ENCODE measurements at regions not wholly inside any gene's neighbourhood (a gene's known extent, or its start where the extent isn't known, plus 50 kb on each side); places are given as distances from the start of the nearest gene placed in this dataset.

DNA sequence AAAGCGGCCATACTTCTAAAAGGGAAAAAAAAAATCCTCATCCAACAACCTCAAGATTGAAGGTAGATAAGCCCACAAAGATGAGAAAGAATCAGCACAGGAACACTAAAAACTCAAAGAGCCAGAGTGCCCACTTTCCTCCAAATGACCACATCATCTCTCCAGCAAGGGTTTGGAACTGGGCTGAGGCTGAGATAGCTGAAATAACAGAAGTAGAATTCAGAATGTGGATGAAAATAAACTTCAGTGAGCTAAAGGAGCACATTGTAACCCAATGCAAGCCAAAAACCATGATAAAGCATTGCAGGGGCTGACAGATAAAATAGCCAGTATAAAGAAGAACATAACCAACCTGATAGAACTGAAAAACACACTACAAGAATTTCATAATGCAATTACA, 158.7 kb upstream of the UBE2E2 start:
- no peak for DNase-seq (ENCODE audit: low read depth)

DNA sequence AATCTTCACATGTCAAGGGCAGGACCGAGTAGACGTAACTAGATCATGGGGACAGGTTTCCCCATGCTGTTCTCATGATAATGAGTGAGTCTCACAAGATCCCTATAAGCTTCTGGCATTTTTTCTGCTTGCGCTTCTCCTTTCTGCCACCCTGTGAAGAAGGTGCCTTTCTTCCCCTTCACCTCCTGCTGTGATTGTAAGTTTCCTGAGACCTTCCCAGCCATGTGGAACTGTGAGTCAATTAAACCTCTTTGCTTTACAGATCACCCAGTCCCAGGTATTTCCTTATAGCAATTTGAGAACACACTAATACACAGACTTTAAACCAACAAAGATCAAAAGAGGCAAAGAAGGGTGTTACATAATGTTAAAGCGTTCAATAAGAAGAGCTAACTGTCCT, 156.6 kb upstream of the UBE2E2 start:
- no peak for DNase-seq (ENCODE audit: low read depth)

DNA sequence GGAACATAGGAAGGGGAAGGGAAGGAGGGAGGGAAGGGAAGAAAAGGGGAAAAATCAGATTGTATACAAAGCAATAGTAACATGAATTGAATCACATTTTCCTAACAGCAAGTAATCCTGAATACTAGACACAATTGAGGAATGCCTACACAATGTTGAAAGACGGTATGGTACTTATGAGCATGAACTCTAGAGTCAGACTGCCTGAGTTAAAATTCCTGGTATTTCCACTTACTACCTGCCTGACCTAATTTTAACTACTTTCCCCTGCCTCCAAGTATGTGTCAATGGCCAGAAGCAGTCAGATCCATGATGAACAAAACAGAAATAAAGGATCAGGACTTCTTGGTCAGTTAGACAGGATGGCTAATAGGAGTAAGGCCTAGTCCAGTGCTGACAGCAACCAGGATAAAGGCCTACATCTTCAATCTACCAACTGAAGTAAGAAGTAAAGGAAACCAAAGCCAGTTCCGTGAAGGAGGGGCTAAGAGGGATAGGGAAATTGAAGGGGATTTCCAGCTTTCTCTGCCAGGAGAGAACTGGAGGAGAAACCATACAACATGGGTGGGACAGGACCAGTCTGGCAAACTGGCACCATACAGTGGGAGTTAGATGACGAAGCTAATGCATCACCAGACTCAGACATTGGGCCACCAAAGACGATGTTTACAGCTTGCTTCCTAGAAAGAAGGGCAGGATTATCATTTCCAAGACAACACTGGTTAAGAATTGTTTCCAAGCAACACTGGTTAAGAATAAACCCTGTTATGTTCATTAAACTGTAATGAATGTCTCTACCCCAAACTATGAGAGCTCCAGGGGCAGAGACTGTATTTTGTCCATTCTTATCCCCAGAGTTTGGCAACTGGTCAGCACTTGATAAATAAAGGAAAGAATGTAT, 151.6 kb upstream of the UBE2E2 start:
- DNase-seq (ENCODE audit: low read depth): no peak

DNA sequence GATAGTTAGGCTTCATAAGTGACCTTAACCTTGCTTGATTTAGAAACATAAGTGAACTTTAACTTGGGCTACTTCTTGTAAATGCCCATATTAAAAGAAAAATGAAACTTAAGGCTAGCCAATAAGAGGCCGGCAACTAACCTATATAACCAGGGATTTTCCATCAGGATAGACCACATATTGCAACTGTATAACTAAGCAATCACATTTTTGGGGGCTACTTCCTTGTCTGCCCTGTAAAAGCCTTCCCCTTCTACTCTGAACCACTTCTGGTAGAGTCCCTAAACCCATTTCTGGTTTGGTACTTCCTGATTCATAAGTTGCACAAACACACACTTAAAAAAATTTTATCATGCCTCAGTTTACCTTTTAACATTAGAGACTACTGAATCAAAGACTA, 150.9 kb upstream of the UBE2E2 start:
- DNase-seq (ENCODE audit: low read depth): no peak

DNA sequence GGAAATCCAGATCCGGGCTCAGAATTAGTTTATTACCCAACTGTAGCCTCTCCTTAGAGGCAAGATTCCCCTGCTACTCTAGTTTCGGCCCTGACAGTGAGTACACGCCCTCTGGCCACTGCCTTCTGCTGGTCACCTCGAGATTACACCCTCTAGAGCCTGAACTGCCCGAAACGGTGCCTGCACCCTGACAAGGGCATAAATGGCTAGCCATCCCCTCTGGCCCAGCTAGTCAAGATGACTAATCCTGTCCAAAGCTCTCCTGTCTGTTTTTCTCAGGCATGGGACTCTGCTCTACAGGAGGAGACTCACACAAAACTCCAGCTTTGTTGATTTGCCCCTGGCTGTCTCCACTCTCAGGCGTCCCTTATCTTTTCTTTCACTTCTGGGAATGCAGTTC, 150.5 kb upstream of the UBE2E2 start:
- DNase-seq (ENCODE audit: low read depth): no peak

DNA sequence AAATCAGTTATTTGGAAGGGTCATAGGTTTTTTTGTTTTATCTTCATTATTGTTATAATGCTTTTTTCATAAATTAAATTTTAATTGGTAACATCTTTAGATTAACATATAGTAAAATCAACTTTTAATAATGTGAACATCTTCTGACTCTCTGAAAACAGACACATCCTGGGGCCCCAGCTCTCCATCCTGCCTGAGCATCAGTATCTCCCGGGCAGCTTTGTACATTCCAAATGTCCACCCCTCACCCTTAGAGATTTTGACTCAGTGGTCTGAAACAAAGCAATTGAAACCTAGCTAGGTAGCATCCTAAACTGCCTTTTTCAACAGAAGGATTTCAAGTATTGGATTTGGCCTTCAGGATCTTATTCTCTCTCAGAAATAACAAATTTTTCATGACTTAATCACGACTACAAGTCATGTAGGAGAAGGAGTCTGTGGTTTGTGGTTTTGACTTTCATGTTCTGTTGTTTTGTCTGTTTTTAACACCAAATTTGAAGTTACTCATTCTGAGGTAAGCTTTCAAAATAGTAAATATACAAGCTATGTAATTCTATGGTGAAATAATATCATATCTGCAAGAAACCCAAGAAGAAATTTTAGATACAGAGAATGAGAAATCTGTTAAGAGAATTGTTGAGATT, 147.3 kb upstream of the UBE2E2 start:
- peak; percentile 81 for DNase-seq (ENCODE audit: low read depth)

DNA sequence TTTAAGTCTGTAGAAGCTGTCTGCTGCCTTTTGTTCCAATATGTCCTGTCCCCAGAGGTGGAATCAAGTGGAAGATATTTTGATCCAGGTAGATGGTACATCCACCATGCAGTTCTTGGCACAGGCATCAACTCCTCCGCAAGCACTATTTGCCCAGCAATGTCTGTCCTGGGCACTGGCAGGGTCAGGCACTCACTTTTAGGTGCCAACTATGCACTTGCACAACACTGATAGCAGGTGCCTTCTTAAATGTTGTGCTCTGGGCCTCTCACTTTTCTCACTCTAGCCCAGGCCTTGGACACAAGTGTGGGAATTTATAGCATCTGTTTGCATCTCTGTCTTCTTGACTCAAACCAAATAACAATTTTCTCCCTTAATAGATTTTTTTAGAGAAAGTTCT, 140.5 kb upstream of the UBE2E2 start:
- no peak for DNase-seq (ENCODE audit: low read depth)

DNA sequence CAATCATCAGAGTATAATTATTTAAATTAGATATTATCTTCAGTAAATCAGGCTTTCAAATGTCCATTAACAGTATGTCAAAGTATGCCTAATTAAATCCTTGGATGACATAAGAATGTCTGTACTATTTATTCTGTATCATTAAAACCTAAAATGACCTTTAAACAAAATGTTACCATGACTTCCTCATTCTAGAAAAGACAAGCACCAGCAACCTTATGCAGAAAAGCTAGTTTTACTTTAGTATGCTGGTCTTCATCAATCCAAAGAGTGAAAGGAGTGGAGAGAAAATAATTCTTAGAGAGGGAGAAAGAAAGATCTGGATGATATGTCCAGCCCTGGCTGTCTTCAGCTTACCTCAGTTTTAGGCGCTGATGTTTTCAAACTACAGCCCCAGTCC, 140.1 kb upstream of the UBE2E2 start:
- DNase-seq (ENCODE audit: low read depth): no peak

DNA sequence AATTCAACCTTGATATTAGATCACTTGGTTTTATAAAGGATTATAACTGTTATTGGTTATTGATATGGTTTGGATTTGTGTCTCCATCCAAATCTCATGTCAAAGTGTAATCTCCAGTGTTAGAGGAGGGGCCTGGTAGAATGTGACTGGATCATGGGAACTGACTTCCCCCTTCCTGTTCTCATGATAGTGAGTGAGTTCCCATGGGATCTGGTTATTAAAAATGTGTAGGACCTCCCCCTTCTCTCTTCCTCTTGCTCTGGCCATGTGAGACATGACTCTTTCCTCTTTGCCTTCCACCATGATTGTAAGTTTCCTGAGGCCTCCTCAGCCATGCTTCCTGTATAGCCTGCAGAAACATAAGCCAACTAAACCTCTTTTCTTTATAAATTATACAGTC, 136.0 kb upstream of the UBE2E2 start:
- peak; percentile 11 for DNase-seq (ENCODE audit: low read depth)

DNA sequence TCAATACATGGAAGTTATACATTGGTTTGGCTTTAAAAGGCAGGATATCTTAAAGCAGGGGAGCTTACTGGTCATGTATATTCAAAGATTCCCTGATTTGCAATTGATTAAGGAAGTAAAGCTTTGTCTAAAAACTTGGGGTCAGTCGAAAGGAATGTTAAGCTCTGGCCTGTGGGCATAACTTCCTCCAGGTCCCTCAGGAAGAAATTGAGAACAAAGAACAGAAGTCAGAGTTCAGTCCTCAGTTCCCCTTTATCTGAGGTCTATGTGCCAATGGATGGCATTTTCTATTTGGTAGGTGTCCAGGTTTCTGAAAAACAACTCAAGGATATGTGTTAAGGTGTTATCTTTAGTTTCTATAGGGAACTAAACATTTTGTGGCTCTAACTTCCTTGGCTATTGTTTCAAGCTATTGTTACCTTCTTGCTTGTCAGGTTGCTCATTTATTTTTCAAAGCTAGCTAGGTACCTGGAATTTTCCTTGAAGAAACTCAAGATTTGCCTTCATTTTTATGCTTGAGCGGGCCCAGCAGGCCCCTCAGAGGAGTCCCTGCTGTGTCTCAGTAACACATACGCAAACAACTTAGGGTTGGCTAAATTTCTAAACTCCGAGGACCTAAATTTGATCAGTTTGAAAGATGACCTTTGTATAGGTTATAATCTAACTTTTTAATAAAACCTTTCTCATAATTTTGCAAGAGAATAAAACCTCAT, 135.0 kb upstream of the UBE2E2 start:
- no peak for DNase-seq (ENCODE audit: low read depth)

DNA sequence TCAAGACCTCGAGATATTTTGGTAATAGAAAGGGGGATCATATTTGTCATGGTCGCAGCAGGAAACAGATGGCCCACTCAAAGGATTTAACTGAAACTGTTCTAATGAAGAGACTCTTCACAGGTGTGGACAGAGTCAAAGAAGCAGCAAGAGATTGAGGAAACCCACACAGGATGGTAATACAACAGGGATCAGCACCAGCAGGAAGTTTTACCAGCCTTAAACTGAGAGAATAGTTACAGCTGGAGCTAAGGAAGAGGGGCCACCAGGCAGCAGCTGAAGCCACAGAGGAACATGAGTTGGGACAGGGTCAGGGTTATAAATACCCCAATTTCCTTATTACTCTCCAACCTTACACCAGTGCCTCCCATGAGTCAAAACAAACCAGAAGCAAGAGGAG, 131.8 kb upstream of the UBE2E2 start:
- no peak for DNase-seq (ENCODE audit: low read depth)

DNA sequence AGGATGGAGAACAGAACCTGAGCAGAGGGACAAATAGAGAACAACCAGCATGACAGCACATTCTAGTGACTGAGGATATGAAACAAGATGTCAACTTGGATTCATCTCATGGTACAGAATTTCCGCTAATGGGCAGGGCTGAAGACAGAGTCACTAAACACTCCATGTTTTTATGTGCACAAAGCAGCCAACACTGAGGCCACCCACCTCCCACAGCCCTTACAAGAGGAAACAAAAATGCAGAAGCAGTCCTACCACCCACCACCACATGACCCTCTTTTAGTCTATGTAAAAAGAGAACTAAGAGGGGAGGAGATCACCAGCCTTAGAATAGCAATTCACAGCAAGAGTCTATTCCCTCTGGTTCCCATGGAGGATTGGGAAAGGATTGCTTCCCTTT, 131.4 kb upstream of the UBE2E2 start:
- DNase-seq (ENCODE audit: low read depth): no peak

DNA sequence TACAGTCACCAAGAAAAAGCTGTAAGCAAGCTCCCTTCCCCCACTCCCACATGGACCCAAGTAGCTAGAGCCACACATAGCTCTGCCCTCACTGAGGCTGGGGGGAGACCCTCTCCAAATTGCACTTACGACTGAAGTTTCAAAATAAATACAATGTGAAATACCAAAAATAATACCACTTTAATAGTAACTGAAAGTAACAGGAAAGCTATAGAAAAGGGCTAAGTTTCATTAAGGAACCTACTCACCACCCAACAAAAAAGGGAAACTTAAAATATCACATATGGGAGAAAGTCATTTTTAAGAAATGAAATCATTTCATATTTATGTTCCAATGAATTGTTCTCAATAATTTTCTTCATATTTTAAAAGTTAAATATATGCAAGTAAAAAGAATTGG, 130.4 kb upstream of the UBE2E2 start:
- DNase-seq (ENCODE audit: low read depth): no peak

DNA sequence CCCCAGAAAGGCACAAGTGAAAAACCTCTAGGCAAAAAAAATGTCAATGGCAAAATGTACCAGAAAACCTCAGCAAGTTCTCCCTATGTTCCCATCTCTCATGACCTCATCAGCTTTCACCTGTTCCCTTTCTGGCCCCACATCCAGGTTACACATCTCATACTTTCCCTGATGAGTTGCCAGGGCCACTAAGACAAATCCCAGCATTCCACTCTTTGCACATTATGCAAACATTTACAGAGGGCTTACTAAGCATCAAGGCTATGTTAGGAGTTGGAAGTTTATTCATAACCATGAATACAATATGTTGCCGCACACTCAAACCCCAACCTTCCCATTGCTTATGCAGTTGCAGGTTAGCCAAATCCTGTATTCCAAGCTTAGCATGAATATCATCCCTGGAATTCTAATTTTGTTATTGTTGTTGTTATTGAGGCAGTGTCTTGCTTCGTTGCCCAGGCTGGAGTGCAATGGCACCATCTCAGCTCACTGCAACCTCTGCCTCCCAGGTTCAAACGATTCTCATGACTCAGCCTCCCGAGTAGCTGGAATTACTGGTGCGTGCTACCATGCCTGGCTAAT, 129.3 kb upstream of the UBE2E2 start:
- DNase-seq (ENCODE audit: low read depth): no peak

DNA sequence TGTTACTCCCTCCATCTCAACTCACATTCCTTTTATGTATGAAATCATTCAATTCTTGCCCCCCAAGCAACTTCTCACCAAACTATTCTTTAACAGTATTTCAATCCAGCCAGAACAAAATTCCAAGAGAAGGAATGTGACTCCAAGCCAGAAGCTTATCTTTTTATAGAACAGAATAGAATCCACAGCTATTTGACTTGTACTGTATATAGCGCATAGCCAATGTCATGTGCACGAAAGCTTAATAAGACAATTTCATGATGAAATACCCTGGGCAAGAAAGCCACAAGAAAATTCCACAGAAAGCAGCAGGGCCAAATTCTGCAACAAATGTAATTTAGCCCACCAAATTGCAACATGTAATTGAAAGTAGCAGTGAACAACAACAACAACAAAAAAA, 127.6 kb upstream of the UBE2E2 start:
- no peak for DNase-seq (ENCODE audit: low read depth)

DNA sequence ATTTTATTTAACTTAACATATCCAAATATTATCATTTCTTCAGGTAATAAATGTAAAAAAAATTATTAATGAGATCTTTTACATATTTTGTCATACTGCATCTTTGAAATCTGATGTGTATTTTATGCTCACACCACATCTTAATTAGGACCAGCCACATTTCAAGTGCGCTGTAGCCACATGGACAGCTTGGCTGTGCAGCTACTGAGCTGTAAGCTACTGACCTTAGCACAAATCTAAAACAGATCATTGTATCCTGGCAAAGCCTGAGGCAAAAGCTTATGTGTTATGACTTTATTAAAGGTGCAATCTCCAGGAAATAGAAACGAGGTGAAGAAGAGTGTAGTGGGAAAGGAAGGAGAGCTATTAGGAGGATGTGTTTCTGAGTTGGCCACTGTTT, 126.7 kb upstream of the UBE2E2 start:
- DNase-seq (ENCODE audit: low read depth): no peak

DNA sequence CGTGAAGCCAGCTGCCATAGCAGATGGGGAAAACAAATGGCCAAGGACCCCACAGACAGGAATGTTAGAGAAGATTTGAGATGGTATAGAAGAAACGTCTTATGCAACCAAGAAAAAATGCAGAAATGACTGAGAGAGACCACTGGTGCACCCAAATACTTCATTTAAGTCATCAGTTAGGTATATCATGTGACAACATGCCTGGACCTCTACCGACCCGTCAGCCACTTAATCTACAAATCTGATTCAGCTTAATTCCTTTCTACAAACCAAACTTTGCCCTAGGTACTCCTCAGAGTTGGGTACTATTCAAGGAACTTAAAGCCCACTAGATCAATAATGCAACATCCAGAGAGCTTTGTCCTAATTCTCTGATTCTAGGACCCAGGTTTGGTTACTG, 126.0 kb upstream of the UBE2E2 start:
- no peak for DNase-seq (ENCODE audit: low read depth)

DNA sequence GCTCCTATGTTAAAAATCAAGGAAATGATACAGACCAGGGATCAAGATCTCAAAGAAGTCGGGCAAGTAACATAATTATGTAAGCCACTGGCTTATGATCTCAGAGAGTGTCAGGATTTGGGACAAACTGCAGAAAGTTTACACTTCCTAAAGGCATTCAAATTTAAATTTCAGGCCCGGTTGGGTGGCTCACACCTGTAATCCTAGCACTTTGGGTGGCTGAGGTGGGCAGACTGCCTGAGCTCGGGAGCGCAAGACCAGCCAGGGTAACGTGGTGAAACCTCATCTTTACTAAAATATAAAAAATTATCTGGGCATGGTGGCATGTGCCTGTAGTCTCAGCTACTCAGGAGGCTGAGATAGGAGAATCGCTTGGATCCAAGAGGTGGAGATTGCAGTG, 124.4 kb upstream of the UBE2E2 start:
- DNase-seq (ENCODE audit: low read depth): no peak

DNA sequence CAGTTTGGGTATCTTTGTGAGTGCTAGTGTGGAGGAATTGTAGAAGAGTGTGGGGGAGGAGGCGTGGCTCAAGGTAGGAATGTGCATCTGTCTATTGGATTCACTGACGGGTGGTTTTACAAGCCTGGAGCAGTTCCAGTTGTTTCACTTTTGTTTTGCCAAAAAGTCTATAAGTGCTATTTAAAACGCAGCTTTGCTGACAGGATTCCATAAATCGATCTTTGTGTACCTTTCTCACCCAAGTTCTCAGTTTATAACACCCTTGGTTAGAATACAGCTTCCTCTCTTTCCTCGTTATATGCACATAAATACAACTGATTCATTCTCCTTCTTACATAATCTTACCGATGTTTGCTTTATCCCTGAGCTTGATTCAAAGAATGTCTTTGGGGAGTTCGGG, 123.2 kb upstream of the UBE2E2 start:
- DNase-seq (ENCODE audit: low read depth): peak; percentile 15

DNA sequence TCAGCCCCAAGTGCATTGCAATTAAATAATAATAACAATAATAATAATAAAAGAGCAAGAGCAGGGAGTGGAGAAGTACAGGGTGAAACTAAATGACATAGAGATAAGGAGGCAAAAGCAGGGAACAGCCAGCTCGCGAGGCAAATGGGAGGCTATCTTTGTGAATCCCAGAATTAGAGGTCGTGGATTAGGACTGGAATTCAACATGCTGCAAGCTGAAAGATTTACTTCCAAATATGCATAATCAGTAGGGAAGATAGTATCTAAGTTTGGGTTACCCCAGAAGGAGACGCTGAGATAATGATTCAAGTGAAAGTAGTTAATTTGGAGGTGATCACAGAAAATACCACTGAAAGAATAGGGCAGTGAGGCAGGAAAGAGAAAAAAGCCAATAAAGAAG, 119.4 kb upstream of the UBE2E2 start:
- DNase-seq (ENCODE audit: low read depth): no peak

DNA sequence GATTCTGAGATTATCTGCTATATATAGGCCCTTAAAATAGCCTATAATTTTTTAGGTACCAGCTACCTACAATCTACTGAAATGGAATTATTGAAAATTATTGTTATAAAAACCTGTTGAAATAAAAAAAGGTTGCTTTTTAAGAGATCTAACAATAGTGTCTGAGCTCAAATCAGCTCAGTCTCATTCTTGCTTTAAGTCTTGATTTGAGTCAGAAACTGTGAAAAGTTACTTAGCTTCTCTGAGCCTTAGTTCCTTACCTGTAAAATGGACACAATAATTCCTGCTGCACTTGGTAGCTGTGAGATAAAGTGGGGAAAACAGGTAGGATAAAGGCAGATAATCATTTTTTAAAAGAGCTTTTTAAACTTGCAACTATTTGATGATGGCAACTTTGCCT, 118.8 kb upstream of the UBE2E2 start:
- DNase-seq (ENCODE audit: low read depth): no peak

DNA sequence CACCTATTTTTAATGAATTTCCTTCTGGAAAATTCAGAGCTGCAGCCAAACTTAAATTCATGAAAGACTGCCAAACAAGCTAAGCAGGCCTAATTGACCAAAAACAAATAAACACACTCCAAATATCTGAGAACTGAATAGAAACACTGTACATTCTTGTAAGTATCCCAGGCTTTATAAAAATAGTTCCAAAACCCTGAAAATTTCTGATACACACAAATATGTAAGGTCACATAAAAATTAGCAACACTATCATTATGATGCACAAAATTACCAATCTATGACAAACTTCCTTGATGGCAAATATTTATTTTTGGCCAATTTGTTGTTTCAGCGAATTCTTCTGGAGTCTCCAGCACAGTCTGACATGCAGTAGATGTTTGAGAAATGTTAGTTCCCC, 117.9 kb upstream of the UBE2E2 start:
- DNase-seq (ENCODE audit: low read depth): no peak
